Activated naive CD8-positive, alpha-beta T cell treated with anti-CD3 and anti-CD28 coated beads, Interleukin-2, amount 50 U/mL, for 24 hours (primary cell): ENCODE measurements at regions not wholly inside any gene's neighbourhood (a gene's known extent, or its start where the extent isn't known, plus 50 kb on each side); places are given as distances from the start of the nearest gene placed in this dataset.

Source experiments
- ATAC-seq: fragments of 150-1000 bp; cut with Tn5 transposase; one replicate; pipeline ENCODE4 v1.10.0; 2021
- DNase-seq: peaks from one replicate; pipeline ENCODE4 v3.0.0; 2021
- H3K27ac Mint-ChIP-seq: one replicate; pipeline ENCODE4 v1.8.0; 2021; ENCODE audit warnings: mild to moderate bottlenecking, mixed read lengths
- H3K27me3 Mint-ChIP-seq: one replicate; pipeline ENCODE4 v1.8.0; 2021; ENCODE audit warnings: mixed read lengths
- H3K36me3 Mint-ChIP-seq: one replicate; pipeline ENCODE4 v1.8.0; 2021; ENCODE audit warnings: low read depth, mixed read lengths
- H3K4me1 Mint-ChIP-seq: one replicate; pipeline ENCODE4 v1.8.0; 2021; ENCODE audit warnings: mixed read lengths
- H3K4me3 Mint-ChIP-seq: one replicate; pipeline ENCODE4 v1.8.0; 2021; ENCODE audit warnings: mild to moderate bottlenecking, moderate library complexity, mixed read lengths
- H3K9me3 Mint-ChIP-seq: one replicate; pipeline ENCODE4 v1.8.0; 2021; ENCODE audit warnings: mixed read lengths

DNA sequence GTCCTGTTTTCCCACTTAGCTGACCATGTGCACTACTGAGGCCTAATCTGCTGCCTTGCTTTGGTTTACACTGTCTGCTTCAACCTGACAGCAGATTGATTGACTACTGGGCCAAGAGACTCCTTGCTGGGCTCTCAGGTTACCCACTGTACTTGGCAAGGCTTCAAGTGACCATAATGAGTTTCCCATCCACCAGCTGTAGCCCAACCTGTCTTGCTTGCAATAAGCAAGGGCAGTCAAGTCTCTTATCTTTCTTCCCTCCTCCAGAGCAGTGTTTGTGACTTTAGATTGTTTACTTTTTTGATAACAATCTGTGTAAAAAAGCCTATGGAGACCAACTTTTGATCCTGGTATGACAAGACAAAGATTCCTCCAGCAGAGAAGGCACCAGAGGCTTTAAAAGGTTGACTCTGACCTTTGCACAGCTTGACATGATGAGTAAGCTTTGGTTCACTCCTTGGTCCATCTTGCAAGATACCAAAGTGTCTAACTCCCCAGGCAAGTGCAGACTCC is 912.3 kb upstream of the SEMA6A start:
- Mint-ChIP-seq H3K4me3 (no peak overlapping the region), H3K36me3 (no peaks in the 10 kb centered on the region), H3K9me3 (peaks cover 5% of the 10 kb centered on the region), H3K27me3 (no peaks in the 10 kb centered on the region), H3K27ac (no peak overlapping the region), H3K4me1 (no peaks in the 10 kb centered on the region)
- DNase-seq, result no peak
- no peak for ATAC-seq

DNA sequence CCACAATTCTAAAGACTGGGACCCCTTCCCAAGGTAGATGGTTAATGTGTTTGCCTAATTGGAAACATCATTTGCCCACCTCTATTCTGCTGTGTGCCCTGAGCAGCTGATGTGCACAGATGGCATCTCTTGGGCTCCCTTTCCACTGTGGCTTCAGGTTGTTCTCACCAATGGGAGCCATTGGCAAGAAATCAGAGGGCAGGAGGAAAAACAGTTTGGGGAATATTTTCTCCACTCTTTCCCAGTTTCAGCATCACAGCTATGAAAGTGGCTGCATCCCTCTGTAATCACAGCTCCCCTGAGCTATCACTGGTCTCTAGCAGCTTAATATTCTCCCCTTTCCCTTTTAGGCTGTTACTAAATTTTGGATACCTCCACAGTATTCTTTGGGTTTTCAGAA is 911.6 kb upstream of the SEMA6A start:
- no peaks in the 10 kb centered on the region for H3K36me3 Mint-ChIP-seq
- peaks cover 5% of the 10 kb centered on the region for H3K9me3 Mint-ChIP-seq
- H3K4me1 Mint-ChIP-seq, result no peaks in the 10 kb centered on the region
- no peaks in the 10 kb centered on the region for H3K27me3 Mint-ChIP-seq
- H3K4me3 Mint-ChIP-seq, result no peak overlapping the region
- no peak for DNase-seq
- no peak for ATAC-seq
- H3K27ac Mint-ChIP-seq, result no peak overlapping the region

DNA sequence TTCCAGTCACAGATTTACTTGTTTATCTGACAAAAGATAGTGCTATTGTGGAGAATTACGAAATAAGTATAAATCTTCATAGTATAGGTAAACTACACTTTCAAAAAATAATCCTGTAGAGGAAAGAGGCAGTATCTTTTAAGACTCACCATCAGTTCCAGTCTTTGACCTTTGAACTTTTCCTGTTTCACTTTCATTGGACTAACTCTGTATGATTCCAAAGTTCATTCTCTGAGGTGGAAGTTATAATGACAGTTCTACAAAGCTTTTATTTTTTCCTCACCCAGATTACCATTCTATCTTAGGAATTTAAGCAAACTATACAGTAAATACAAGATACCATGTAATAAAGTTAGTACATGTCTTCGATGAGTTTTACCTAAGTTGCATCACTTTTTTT is 901.3 kb upstream of the SEMA6A start:
- no peak overlapping the region for H3K27ac Mint-ChIP-seq
- DNase-seq (no peak), ATAC-seq (no peak)
- peaks cover 4% of the 10 kb centered on the region for H3K9me3 Mint-ChIP-seq
- H3K4me3 Mint-ChIP-seq, result no peak overlapping the region
- H3K27me3 Mint-ChIP-seq, result no peaks in the 10 kb centered on the region
- H3K36me3 Mint-ChIP-seq, result no peaks in the 10 kb centered on the region
- H3K4me1 Mint-ChIP-seq, result no peaks in the 10 kb centered on the region

DNA sequence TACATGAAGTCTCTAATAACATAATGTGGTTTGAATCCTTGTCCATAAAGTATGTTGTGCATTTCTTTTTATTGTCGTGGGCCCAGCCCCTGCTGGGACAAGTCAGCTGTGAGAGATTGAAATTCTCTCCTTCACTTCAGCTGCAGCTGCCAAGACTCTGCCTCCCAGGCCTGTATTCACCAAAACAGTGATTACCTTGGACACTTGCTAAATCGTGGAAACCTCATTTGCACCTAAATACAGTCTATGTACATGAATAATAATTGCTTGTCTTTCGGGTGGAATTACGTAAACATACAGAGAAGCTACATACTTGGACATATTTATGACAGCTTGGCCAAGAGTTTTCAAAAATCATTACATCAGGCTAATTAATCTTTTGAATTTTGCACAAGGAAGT is 898.5 kb upstream of the SEMA6A start:
- ATAC-seq, result no peak
- Mint-ChIP-seq H3K36me3 (no peaks in the 10 kb centered on the region), H3K27me3 (no peaks in the 10 kb centered on the region), H3K4me3 (no peak overlapping the region), H3K4me1 (no peaks in the 10 kb centered on the region), H3K27ac (no peak overlapping the region), H3K9me3 (no peaks in the 10 kb centered on the region)
- DNase-seq, result no peak

DNA sequence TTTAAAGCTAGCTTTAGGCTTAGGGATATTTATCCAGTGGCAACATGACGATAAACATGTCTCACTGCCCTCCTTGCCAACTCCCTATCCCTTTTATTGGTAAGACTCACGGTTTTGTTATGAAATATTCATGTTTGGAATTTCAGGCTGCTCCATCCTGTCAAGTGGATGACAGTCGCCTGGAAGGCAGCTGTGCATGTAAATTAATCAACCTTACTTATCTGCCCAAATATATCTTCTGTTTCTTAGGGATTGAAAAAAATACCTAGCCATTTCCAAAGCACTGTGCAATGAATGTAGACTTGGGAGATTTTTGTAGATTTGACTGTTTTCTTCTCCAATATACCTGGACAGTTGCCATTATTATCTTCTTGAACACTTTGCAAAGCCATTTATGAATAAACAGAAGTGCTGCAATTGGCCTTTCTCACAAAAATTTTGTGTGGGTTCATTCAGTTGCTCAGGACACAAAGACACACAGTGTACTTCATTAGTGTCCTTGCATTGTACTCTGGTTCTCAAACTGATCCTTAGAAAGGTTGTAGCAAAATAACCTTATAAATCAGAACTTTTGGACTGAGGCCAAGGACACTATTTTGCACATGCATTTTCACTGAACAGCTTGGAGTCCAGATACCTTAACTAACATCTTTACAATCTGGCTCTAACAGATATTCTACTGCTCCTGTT is 889.4 kb upstream of the SEMA6A start:
- no peaks in the 10 kb centered on the region for H3K9me3 Mint-ChIP-seq

DNA sequence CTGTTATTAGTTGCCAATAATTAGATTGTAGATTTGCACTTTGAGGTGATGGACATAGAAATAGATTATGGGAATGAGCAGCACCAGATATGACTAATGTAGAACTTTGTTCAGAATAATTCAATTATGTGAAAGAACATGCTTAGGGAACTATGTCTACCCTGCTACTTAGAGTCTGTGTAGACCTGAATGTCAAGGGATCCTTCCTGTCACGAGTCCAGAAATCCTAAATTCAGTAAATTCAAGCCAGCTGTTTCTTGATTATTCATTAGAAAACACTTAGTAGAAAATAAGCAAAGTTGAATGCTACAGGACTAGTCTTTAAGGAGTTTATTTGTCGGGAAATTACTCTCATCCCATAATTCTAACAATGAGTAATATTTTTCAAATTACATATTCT is 887.3 kb upstream of the SEMA6A start:
- no peak for ATAC-seq
- H3K4me3 Mint-ChIP-seq, result no peak overlapping the region
- no peaks in the 10 kb centered on the region for H3K27me3 Mint-ChIP-seq

More for the DNA sequence above, 889.4 kb upstream of the SEMA6A start:
- DNase-seq (no peak), ATAC-seq (no peak)
- Mint-ChIP-seq H3K27ac (no peak overlapping the region), H3K4me3 (no peak overlapping the region), H3K4me1 (no peaks in the 10 kb centered on the region), H3K36me3 (no peaks in the 10 kb centered on the region), H3K27me3 (no peaks in the 10 kb centered on the region)

DNA sequence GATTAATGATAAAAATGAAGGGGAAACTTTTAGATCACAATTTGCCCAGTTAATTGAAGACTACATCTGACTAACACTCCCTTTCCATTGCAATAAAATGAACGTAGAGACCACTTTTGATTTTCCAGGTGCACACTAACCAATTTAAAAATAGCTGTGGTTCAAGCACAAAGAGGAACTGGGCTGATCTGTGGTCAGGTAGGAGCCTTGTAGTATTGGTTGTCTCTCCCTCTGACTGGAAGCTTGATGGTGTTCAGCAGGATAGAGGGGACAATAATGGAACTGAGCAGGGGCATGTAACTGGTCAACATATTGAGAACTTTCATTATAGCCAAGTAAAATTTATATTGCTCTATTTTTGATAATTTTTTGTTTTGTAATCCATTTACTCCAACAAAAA is 886.8 kb upstream of the SEMA6A start:
- Mint-ChIP-seq H3K9me3 (no peaks in the 10 kb centered on the region), H3K27ac (no peak overlapping the region), H3K4me3 (no peak overlapping the region), H3K27me3 (no peaks in the 10 kb centered on the region), H3K4me1 (no peaks in the 10 kb centered on the region), H3K36me3 (no peaks in the 10 kb centered on the region)
- ATAC-seq (no peak), DNase-seq (no peak)

More for the DNA sequence above, 887.3 kb upstream of the SEMA6A start:
- H3K4me1 Mint-ChIP-seq, result no peaks in the 10 kb centered on the region
- no peak for DNase-seq
- no peaks in the 10 kb centered on the region for H3K36me3 Mint-ChIP-seq
- no peak overlapping the region for H3K27ac Mint-ChIP-seq
- no peaks in the 10 kb centered on the region for H3K9me3 Mint-ChIP-seq

GRCh38 chr5:117457656-117458055 is 883.0 kb upstream of the SEMA6A start:
- ATAC-seq (no peak), DNase-seq (no peak)
- H3K27me3 Mint-ChIP-seq, result no peaks in the 10 kb centered on the region
- H3K4me1 Mint-ChIP-seq, result no peaks in the 10 kb centered on the region
- no peaks in the 10 kb centered on the region for H3K36me3 Mint-ChIP-seq
- H3K27ac Mint-ChIP-seq, result no peak overlapping the region
- no peak overlapping the region for H3K4me3 Mint-ChIP-seq
- no peaks in the 10 kb centered on the region for H3K9me3 Mint-ChIP-seq

DNA sequence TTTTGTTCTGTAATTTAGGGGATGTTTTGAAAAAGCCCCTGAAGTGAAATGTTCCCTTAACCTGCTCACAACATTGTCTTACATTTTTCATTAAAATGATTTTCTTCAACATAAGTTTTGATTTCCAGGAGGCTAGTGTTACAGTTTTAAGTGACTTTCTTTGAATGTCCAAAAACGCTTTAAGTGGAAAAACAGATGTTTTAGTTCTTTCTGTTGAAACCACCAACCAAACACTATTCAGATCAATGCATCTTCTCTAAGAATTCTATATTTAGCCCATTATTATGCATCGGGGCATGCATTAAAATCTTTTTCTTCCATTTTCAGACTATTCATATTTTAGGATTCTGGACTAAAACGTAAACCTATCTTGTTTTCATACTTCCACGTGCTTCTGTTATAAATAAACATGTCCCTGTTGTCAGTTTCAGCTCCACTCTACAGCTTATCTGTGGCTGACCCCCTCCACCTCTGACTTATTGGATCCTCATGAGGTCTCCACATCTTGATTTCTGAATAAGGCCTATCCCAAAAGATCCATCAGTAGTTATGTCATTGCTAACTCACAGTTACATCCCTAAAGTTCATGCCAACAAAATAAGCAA is 882.3 kb upstream of the SEMA6A start:
- Mint-ChIP-seq H3K27ac (no peak overlapping the region), H3K9me3 (no peaks in the 10 kb centered on the region), H3K36me3 (no peaks in the 10 kb centered on the region), H3K27me3 (no peaks in the 10 kb centered on the region), H3K4me3 (no peak overlapping the region), H3K4me1 (no peaks in the 10 kb centered on the region)
- DNase-seq (no peak), ATAC-seq (no peak)

- H3K9me3 Mint-ChIP-seq, result no peaks in the 10 kb centered on the region
- no peak overlapping the region for H3K27ac Mint-ChIP-seq
- ATAC-seq (peak; percentile 49), DNase-seq (no peak)
- H3K4me3 Mint-ChIP-seq, result no peak overlapping the region
- no peaks in the 10 kb centered on the region for H3K36me3 Mint-ChIP-seq
- no peaks in the 10 kb centered on the region for H3K27me3 Mint-ChIP-seq
- no peaks in the 10 kb centered on the region for H3K4me1 Mint-ChIP-seq
These were observed 880.9 kb upstream of the SEMA6A start for GRCh38 chr5:117455236-117456233.

GRCh38 chr5:117454716-117455212 is 880.1 kb upstream of the SEMA6A start:
- Mint-ChIP-seq H3K4me1 (no peaks in the 10 kb centered on the region), H3K9me3 (no peaks in the 10 kb centered on the region), H3K36me3 (no peaks in the 10 kb centered on the region), H3K27ac (no peak overlapping the region), H3K4me3 (peak overlapping the region; percentile 29), H3K27me3 (no peaks in the 10 kb centered on the region)
- DNase-seq (peak; percentile 46), ATAC-seq (peak; percentile 63)

- Mint-ChIP-seq H3K36me3 (no peaks in the 10 kb centered on the region), H3K4me3 (no peak overlapping the region), H3K27me3 (no peaks in the 10 kb centered on the region), H3K9me3 (no peaks in the 10 kb centered on the region), H3K4me1 (no peaks in the 10 kb centered on the region), H3K27ac (no peak overlapping the region)
- DNase-seq (no peak), ATAC-seq (no peak)
These were observed 862.2 kb upstream of the SEMA6A start for GRCh38 chr5:117436846-117437245.

- Mint-ChIP-seq H3K36me3 (no peaks in the 10 kb centered on the region), H3K4me3 (no peak overlapping the region), H3K27ac (no peak overlapping the region), H3K9me3 (no peaks in the 10 kb centered on the region), H3K27me3 (no peaks in the 10 kb centered on the region), H3K4me1 (no peaks in the 10 kb centered on the region)
- no peak for DNase-seq
- ATAC-seq, result no peak
These were observed 860.6 kb upstream of the SEMA6A start for GRCh38 chr5:117435203-117435602.

GRCh38 chr5:117434254-117434653 is 859.6 kb upstream of the SEMA6A start:
- Mint-ChIP-seq H3K4me3 (no peak overlapping the region), H3K9me3 (no peaks in the 10 kb centered on the region), H3K4me1 (no peaks in the 10 kb centered on the region), H3K27ac (no peak overlapping the region), H3K27me3 (no peaks in the 10 kb centered on the region), H3K36me3 (no peaks in the 10 kb centered on the region)
- no peak for ATAC-seq
- DNase-seq, result no peak
